OCI-LY7 (cell line): ENCODE measurements at regions not wholly inside any gene's neighbourhood (a gene's known extent, or its start where the extent isn't known, plus 50 kb on each side); places are given as distances from the start of the nearest gene placed in this dataset.

Experiments used
- BruUV-seq: library from RNA; stranded (reverse); fragments of 400-500 nt; replicated peaks from 2 replicates; lab custom pipeline; 2021; lab: Mats Ljungman, UMichigan
- CTCF ChIA-PET: fragments of 300-600 bp; sonication (Branson Sonifier 250); formaldehyde crosslinking; loops from one replicate; lab custom pipeline; 2022; ENCODE audit warnings: antibody characterized with exemption; ENCODE audit not compliant: unreplicated experiment; lab: Charles Lee
- POLR2A ChIA-PET: fragments of 300-600 bp; sonication (Branson Sonifier 250); formaldehyde crosslinking; loops from one replicate; lab custom pipeline; 2022; ENCODE audit warnings: antibody characterized with exemption; lab: Charles Lee
- DNase-seq: peaks from one replicate; pipeline ENCODE4 v3.0.0-alpha.2; 2015; ENCODE audit warnings: low spot score
- H2AFZ ChIP-seq: fragments of 200-600 bp; sonication (generic), shearing (Covaris generic); 2 replicates; pipeline ENCODE4 v1.6.1; 2014; ENCODE audit warnings: mild to moderate bottlenecking, antibody characterized with exemption, low read length, moderate library complexity
- H3K27ac ChIP-seq: fragments of 200-600 bp; sonication (generic); 2 replicates; pipeline ENCODE4 v1.5.1; 2014; ENCODE audit warnings: mixed run types, low read depth, mild to moderate bottlenecking, moderate library complexity, low read length, inconsistent platforms; ENCODE audit not compliant: poor library complexity, severe bottlenecking
- H3K36me3 ChIP-seq: fragments of 200-600 bp; sonication (generic); 2 replicates; pipeline ENCODE4 v1.6.1; 2014; ENCODE audit warnings: mild to moderate bottlenecking, antibody characterized with exemption, low read length, moderate library complexity, mixed read lengths; ENCODE audit not compliant: insufficient read depth
- H3K4me1 ChIP-seq: fragments of 200-600 bp; sonication (generic); 2 replicates; pipeline ENCODE4 v1.5.1; 2014; ENCODE audit warnings: mild to moderate bottlenecking, low read length; ENCODE audit not compliant: insufficient read depth, poor library complexity, severe bottlenecking
- H3K4me2 ChIP-seq: fragments of 200-600 bp; sonication (generic); 2 replicates; pipeline ENCODE4 v1.6.1; 2014; ENCODE audit warnings: mild to moderate bottlenecking, low read length
- H3K4me3 ChIP-seq: fragments of 200-600 bp; sonication (generic); 2 replicates; pipeline ENCODE4 v1.5.1; 2014; ENCODE audit warnings: mild to moderate bottlenecking, low read depth, low read length; ENCODE audit not compliant: poor library complexity, severe bottlenecking
- H3K79me2 ChIP-seq: fragments of 200-600 bp; sonication (generic); 2 replicates; pipeline ENCODE4 v1.6.1; 2016; ENCODE audit warnings: low read depth, mild to moderate bottlenecking, low read length, moderate library complexity, mixed read lengths; ENCODE audit not compliant: insufficient read depth
- H3K9me2 ChIP-seq: fragments of 200-600 bp; sonication (generic); 2 replicates; pipeline ENCODE4 v1.6.1; 2016; ENCODE audit warnings: mild to moderate bottlenecking, low read length, mixed read lengths; ENCODE audit not compliant: insufficient read depth
- H3K9me3 ChIP-seq: fragments of 200-600 bp; sonication (generic); 2 replicates; pipeline ENCODE4 v1.6.1; 2014; ENCODE audit warnings: mild to moderate bottlenecking, mixed run types, low read length, mixed read lengths
- H4K20me1 ChIP-seq: fragments of 200-600 bp; sonication (generic); 2 replicates; pipeline ENCODE4 v1.6.1; 2014; ENCODE audit warnings: mild to moderate bottlenecking, antibody characterized with exemption, low read length, moderate library complexity, mixed read lengths; ENCODE audit not compliant: insufficient read depth
- EZH2phosphoT487 ChIP-seq: fragments of 200-600 bp; sonication (generic); IDR thresholded peaks from 2 replicates; pipeline ENCODE4 v1.6.1; 2018; ENCODE audit warnings: low read depth, borderline replicate concordance, mild to moderate bottlenecking, mixed run types, antibody characterized with exemption, low read length, moderate library complexity, mixed read lengths
- intact Hi-C: fragments of 100-400 bp; cut with micrococcal nuclease; formaldehyde crosslinking; loops from one replicate; pipeline ENCODE4 v1.10.0; 2022; ENCODE audit not compliant: unreplicated experiment
- TF ChIP-seq, protein P1 (sequence below): fragments of 200-600 bp; sonication (generic); conservative IDR thresholded peaks from 2 replicates; pipeline ENCODE4 v1.5.1; 2014; ENCODE audit warnings: mild to moderate bottlenecking, antibody characterized with exemption, low read length, moderate library complexity, mixed read lengths

DNA sequence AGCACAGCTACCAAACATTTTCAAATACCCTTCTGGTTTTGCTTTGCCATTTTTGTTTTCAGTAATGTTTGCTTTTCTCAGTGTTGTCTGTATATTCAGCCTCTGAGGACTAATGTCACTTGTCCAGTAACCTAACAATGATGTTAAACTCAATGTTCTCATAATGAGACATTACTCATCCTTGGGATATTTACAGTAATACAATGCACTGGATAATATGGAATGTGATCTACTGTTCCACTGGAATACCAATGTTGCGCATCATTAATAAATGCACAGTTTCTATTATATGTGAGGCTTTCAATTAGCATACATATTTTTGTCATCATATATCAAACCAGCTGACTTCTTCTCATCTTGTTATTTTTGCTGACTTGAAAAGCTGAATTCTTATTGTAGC is 259.1 kb downstream of the SH2D1A start:
- POLR2A ChIA-PET, result no interaction called here
- no peak overlapping the region for H3K27ac ChIP-seq
- intact Hi-C loops, result no loop called here

DNA sequence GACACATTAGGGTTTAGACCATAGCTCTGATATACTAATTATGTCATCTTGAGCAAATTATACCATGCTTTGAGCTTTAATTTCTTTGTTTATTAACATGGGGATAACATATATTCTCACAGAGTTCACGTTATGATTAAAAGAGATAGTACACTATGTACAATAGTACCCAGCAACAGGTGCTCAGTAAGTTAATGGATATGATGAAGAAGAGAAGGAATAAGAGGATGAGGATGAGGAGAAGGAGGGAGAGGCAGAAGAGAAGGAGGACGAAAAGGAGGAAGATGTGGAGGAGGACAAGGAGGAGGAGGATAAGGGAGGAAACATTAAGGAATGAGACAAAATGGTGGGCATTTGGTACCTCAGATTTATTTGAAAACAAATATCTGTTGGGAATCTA is 260.4 kb downstream of the SH2D1A start:
- Histone ChIP-seq H4K20me1 (no peaks in the 10 kb centered on the region), H3K9me2 (no peaks in the 10 kb centered on the region), H3K36me3 (no peaks in the 10 kb centered on the region), H3K4me2 (no peak overlapping the region), H3K27ac (no peak overlapping the region), H2AFZ (no peak overlapping the region), H3K4me3 (no peak overlapping the region), H3K79me2 (no peaks in the 10 kb centered on the region), H3K4me1 (no peaks in the 10 kb centered on the region), H3K9me3 (no peaks in the 10 kb centered on the region)
- CTCF ChIA-PET, result interaction anchor here (0.5 kb wide), 1 partner anchor 1707 kb away, joined by 3 read pairs; no protein-coding TSS in a partner anchor
- TF ChIP-seq, protein P1, sequence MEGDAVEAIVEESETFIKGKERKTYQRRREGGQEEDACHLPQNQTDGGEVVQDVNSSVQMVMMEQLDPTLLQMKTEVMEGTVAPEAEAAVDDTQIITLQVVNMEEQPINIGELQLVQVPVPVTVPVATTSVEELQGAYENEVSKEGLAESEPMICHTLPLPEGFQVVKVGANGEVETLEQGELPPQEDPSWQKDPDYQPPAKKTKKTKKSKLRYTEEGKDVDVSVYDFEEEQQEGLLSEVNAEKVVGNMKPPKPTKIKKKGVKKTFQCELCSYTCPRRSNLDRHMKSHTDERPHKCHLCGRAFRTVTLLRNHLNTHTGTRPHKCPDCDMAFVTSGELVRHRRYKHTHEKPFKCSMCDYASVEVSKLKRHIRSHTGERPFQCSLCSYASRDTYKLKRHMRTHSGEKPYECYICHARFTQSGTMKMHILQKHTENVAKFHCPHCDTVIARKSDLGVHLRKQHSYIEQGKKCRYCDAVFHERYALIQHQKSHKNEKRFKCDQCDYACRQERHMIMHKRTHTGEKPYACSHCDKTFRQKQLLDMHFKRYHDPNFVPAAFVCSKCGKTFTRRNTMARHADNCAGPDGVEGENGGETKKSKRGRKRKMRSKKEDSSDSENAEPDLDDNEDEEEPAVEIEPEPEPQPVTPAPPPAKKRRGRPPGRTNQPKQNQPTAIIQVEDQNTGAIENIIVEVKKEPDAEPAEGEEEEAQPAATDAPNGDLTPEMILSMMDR, result no peak
- no peak for TF ChIP-seq EZH2phosphoT487
- no TSS peak for BruUV-seq
- intact Hi-C loops, result no loop called here
- no peak for DNase-seq
- POLR2A ChIA-PET, result no interaction called here

More for the DNA sequence above, 259.1 kb downstream of the SH2D1A start:
- Histone ChIP-seq H3K9me2 (no peaks in the 10 kb centered on the region), H3K9me3 (no peaks in the 10 kb centered on the region), H3K79me2 (no peaks in the 10 kb centered on the region), H3K4me3 (no peak overlapping the region), H3K4me2 (no peak overlapping the region), H3K4me1 (no peaks in the 10 kb centered on the region), H2AFZ (no peak overlapping the region), H4K20me1 (no peaks in the 10 kb centered on the region), H3K36me3 (no peaks in the 10 kb centered on the region)
- DNase-seq, result no peak
- TF ChIP-seq, protein P1, result no peak
- TF ChIP-seq EZH2phosphoT487, result no peak
- no TSS peak for BruUV-seq
- CTCF ChIA-PET, result no interaction called here

DNA sequence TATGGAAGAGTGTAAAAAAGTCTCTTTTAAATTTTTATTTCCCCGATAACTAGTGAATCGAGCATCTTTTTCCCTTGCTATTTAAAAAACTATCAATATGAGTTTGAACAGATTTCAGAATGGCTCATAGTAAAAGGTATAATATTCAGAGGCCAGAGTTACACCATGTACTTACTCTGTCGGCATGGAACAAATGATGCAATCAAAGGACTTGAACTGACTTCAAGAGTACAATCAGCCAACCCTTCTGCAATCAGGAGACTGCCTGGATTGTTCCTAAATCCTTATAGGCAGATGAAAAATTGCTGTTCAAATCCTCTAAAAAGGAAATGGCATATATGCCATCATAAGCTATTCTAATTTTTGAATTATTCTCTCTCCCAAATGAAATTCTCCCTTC is 273.3 kb downstream of the SH2D1A start:
- Histone ChIP-seq H3K4me2 (no peak overlapping the region), H3K9me3 (no peaks in the 10 kb centered on the region), H3K27ac (no peak overlapping the region), H4K20me1 (no peaks in the 10 kb centered on the region), H3K79me2 (no peaks in the 10 kb centered on the region), H3K4me3 (no peak overlapping the region), H2AFZ (no peak overlapping the region), H3K36me3 (no peaks in the 10 kb centered on the region), H3K4me1 (no peaks in the 10 kb centered on the region), H3K9me2 (no peaks in the 10 kb centered on the region)
- TF ChIP-seq, protein P1, result no peak
- TF ChIP-seq EZH2phosphoT487, result no peak
- BruUV-seq, result no TSS peak
- intact Hi-C loops, result no loop called here
- ChIA-PET POLR2A (no interaction called here), CTCF (no interaction called here)
- no peak for DNase-seq
